HepG2 (cell line): ENCODE measurements at regions not wholly inside any gene's neighbourhood (a gene's known extent, or its start where the extent isn't known, plus 50 kb on each side); places are given as distances from the start of the nearest gene placed in this dataset.

Experiments used
- ATAC-seq: fragments of 200-7000 bp; cut with Tn5 transposase; 3 replicates; pipeline ENCODE4 v1.9.1; 2020; ENCODE audit warnings: mild to moderate bottlenecking, moderate library complexity
- BruUV-seq: library from RNA; stranded (reverse); fragments of 400-500 nt; replicated peaks from 2 replicates; lab custom pipeline; 2021; lab: Mats Ljungman, UMichigan
- CTCF ChIA-PET: fragments of 300-600 bp; formaldehyde crosslinking; extraction: SDS; loops from one replicate; lab custom pipeline; 2021; ENCODE audit warnings: low total read pairs, inconsistent platforms, low intra/inter-chr PET ratio; lab: Yijun Ruan, JAX
- POLR2A ChIA-PET: fragments of 350-600 bp; sonication (Branson Sonifier 250); formaldehyde crosslinking; loops from one replicate; lab custom pipeline; 2020; ENCODE audit warnings: antibody characterized with exemption, inconsistent platforms; lab: Yijun Ruan, JAX
- DNase-seq: peaks from one replicate; pipeline ENCODE4 v3.0.0-alpha.2; 2015; ENCODE audit warnings: low spot score
- FAIRE-seq: peaks from 3 replicates; lab custom pipeline; 2011; peaks lifted over from hg19 to GRCh38; lab: Jason Lieb, UNC
- H2AFZ ChIP-seq: one replicate; pipeline ENCODE4 v1.6.1; 2011; ENCODE audit warnings: low read length, inconsistent platforms
- H3K27ac ChIP-seq: fragments of 300-600 bp; 3 replicates; pipeline ENCODE4 v1.8.0; 2011; ENCODE audit warnings: mixed run types, mild to moderate bottlenecking, mixed read lengths, low read length, inconsistent platforms; ENCODE audit not compliant: insufficient read depth; ENCODE audit errors: extremely low read length
- H3K27me3 ChIP-seq, 2 experiments: fragments of 200-600 bp in 1 of 2; 2 replicates in 1 of 2; 3 replicates in 1 of 2; pipeline versions ENCODE4 v1.6.0 to v1.8.0; 2011; ENCODE audit warnings: low read length in 2 of 2, mild to moderate bottlenecking in 2 of 2, moderate library complexity in 2 of 2, inconsistent platforms in 1 of 2; ENCODE audit not compliant: insufficient read depth in 2 of 2, control insufficient read depth in 1 of 2
- H3K36me3 ChIP-seq, 2 experiments: fragments of 200-600 bp in 1 of 2; replicated peaks in 1 of 2; 2 replicates in 1 of 2; 3 replicates in 1 of 2; pipeline versions ENCODE4 v1.5.1 to v1.8.0; 2011; ENCODE audit warnings: low read length in 2 of 2, inconsistent platforms in 1 of 2; ENCODE audit not compliant: insufficient read depth in 2 of 2, control insufficient read depth in 1 of 2
- H3K4me1 ChIP-seq: 2 replicates; pipeline ENCODE4 v1.5.1; 2012; ENCODE audit warnings: low read length, inconsistent platforms; ENCODE audit not compliant: insufficient read depth
- H3K4me2 ChIP-seq: 2 replicates; pipeline ENCODE4 v1.6.0; 2011; ENCODE audit warnings: low read depth, low read length, inconsistent platforms
- H3K4me3 ChIP-seq, 3 experiments: fragments of 200-600 bp in 1 of 3; sonication (generic), shearing (Covaris generic) in 1 of 3; replicated peaks in 1 of 3; 2 replicates each; pipeline ENCODE4 v1.5.1; 2011 to 2016; ENCODE audit warnings: low read length in 3 of 3, inconsistent platforms in 2 of 3, low read depth in 2 of 3, mild to moderate bottlenecking in 2 of 3, control low read depth in 1 of 3, mixed read lengths in 1 of 3; ENCODE audit not compliant: insufficient read depth in 1 of 3
- H3K79me2 ChIP-seq: one replicate; pipeline ENCODE4 v1.6.1; 2011; ENCODE audit warnings: low read length, inconsistent platforms; ENCODE audit not compliant: insufficient read depth
- H3K9ac ChIP-seq: 2 replicates; pipeline ENCODE4 v1.6.0; 2011; ENCODE audit warnings: mild to moderate bottlenecking, low read depth, low read length, inconsistent platforms; ENCODE audit not compliant: insufficient read depth
- H3K9me3 ChIP-seq: 2 replicates; pipeline ENCODE4 v1.5.1; 2012; ENCODE audit warnings: mild to moderate bottlenecking, low read length
- H4K20me1 ChIP-seq: 2 replicates; pipeline ENCODE4 v1.6.0; 2011; ENCODE audit warnings: inconsistent platforms, mild to moderate bottlenecking, low read length, moderate library complexity; ENCODE audit not compliant: insufficient read depth
- ETV5 ChIP-seq: IDR thresholded peaks from 2 replicates; pipeline ENCODE4 v1.6.1; 2018; ENCODE audit warnings: missing biosample characterization, missing genetic modification reagents, inconsistent platforms, borderline replicate concordance
- HOXD1 ChIP-seq: sonication (generic); formaldehyde crosslinking; IDR thresholded peaks from 2 replicates; pipeline ENCODE4 v1.5.0; 2020; ENCODE audit warnings: missing genetic modification reagents
- KLF9 ChIP-seq: IDR thresholded peaks from 2 replicates; pipeline ENCODE4 v1.6.1; 2016; ENCODE audit warnings: low read depth
- KMT2A ChIP-seq: sonication (generic); formaldehyde crosslinking; IDR thresholded peaks from 2 replicates; pipeline ENCODE4 v1.4.0; 2020; ENCODE audit warnings: missing genetic modification reagents
- PAXIP1 ChIP-seq: sonication (generic); formaldehyde crosslinking; conservative IDR thresholded peaks from 2 replicates; pipeline ENCODE4 v1.4.0; 2020; ENCODE audit warnings: mild to moderate bottlenecking, missing genetic modification reagents, moderate library complexity
- PCBP2 ChIP-seq: fragments of 200-400 bp; formaldehyde crosslinking; optimal IDR thresholded peaks from 2 replicates; pipeline ENCODE3; 2018; ENCODE audit warnings: low read length, low read depth; ENCODE audit not compliant: poor library complexity, severe bottlenecking
- POLR2AphosphoS2 ChIP-seq: IDR thresholded peaks from 2 replicates; pipeline ENCODE4 v1.6.1; 2011; ENCODE audit warnings: low read depth, low read length, improper control_type of control experiment
- THAP8 ChIP-seq: sonication (generic); formaldehyde crosslinking; IDR thresholded peaks from 2 replicates; pipeline ENCODE4 v1.5.1; 2020; ENCODE audit warnings: missing genetic modification reagents, mild to moderate bottlenecking, borderline replicate concordance
- ZMYM2 ChIP-seq: sonication (generic); formaldehyde crosslinking; IDR thresholded peaks from 2 replicates; pipeline ENCODE4 v1.8.0; 2022; ENCODE audit warnings: mild to moderate bottlenecking, missing genetic modification reagents
- ZNF512B ChIP-seq: sonication (generic); formaldehyde crosslinking; IDR thresholded peaks from 2 replicates; pipeline ENCODE4 v1.5.1; 2020; ENCODE audit warnings: missing genetic modification reagents, mild to moderate bottlenecking, borderline replicate concordance
- ZNF629 ChIP-seq: sonication (generic); formaldehyde crosslinking; conservative IDR thresholded peaks from 2 replicates; pipeline ENCODE4 v1.5.0; 2020; ENCODE audit warnings: missing genetic modification reagents
- WGBS: methylation state at CpG from one replicate; pipeline ENCODE4 v1.1.6; 2017; ENCODE audit warnings: low lambda C conversion rate; 5-methylcytosine and 5-hydroxymethylcytosine counted together
- in situ Hi-C: cut with HindIII; loops from 2 replicates; pipeline ENCODE4 v1.10.0; 2017; ENCODE audit warnings: low pct_unique_long_range_greater_than_20kb; ENCODE audit not compliant: extremely low pct_ligation_motif_present
- intact Hi-C: fragments of 100-400 bp; cut with micrococcal nuclease; formaldehyde crosslinking; loops from one replicate; pipeline ENCODE4 v1.10.0; 2022; ENCODE audit not compliant: unreplicated experiment

- intact Hi-C loops (no loop called here), in situ Hi-C loops (no loop called here)
- no TSS peak for BruUV-seq
- Histone ChIP-seq H3K9me3 (no peaks in the 10 kb centered on the region), H3K4me2 (no peak overlapping the region), H3K9ac (no peak overlapping the region), H3K79me2 (no peaks in the 10 kb centered on the region), H3K27ac (no peak overlapping the region), H3K4me3 (no peak overlapping the region), H3K4me1 (no peaks in the 10 kb centered on the region), H4K20me1 (no peaks in the 10 kb centered on the region), H3K27me3 (no peaks in the 10 kb centered on the region; a peak in 1 of 5 replicates), H2AFZ (no peak overlapping the region), H3K36me3 (no peaks in the 10 kb centered on the region)
- FAIRE-seq (no peak), DNase-seq (no peak), ATAC-seq (no peak)
- CTCF ChIA-PET, result no interaction called here
- no peak for TF ChIP-seq ZMYM2 (CRISPR knock-in tag)
- 14% methylated on average over 4 of the region's 4 CpGs for WGBS
- POLR2A ChIA-PET, result no interaction called here
These were observed 353.7 kb upstream of the SLC7A11 start for GRCh38 chr4:138595731-138596460.

GRCh38 chr4:138595171-138595570 lies 353.0 kb upstream of the SLC7A11 start:
- Histone ChIP-seq H2AFZ (no peak overlapping the region), H3K4me1 (no peaks in the 10 kb centered on the region), H3K27ac (no peak overlapping the region), H3K9ac (no peak overlapping the region), H4K20me1 (no peaks in the 10 kb centered on the region), H3K9me3 (no peaks in the 10 kb centered on the region), H3K4me2 (no peak overlapping the region), H3K36me3 (no peaks in the 10 kb centered on the region), H3K27me3 (no peaks in the 10 kb centered on the region), H3K4me3 (no peak overlapping the region), H3K79me2 (no peaks in the 10 kb centered on the region)
- in situ Hi-C loops (no loop called here), intact Hi-C loops (no loop called here)
- ChIA-PET POLR2A (no interaction called here), CTCF (no interaction called here)
- no peak for FAIRE-seq
- no peak for ATAC-seq
- no TSS peak for BruUV-seq
- WGBS, result 4% methylated on average over 2 of the region's 2 CpGs
- no peak for DNase-seq
- TF ChIP-seq KMT2A (CRISPR knock-in tag) (no peak), HOXD1 (CRISPR knock-in tag) (no peak), THAP8 (CRISPR knock-in tag) (no peak), ZNF512B (no peak), PAXIP1 (CRISPR knock-in tag) (no peak), ZNF629 (CRISPR knock-in tag) (no peak), ETV5 (no peak), POLR2AphosphoS2 (no peak), PCBP2 (no peak), KLF9 (CRISPR knock-in tag) (no peak)
